HG03039 (cell line): ENCODE measurements at regions not wholly inside any gene's neighbourhood (a gene's known extent, or its start where the extent isn't known, plus 50 kb on each side); places are given as distances from the start of the nearest gene placed in this dataset.

Experiments
- ATAC-seq: cut with Tn5 transposase; IDR thresholded peaks from one replicate; pipeline ENCODE4 v1.9.1; 2021; ENCODE audit warnings: mild to moderate bottlenecking, moderate library complexity; ENCODE audit not compliant: unreplicated experiment

- ATAC-seq: no peak
Observed at GRCh38 chr3:148203297-148204010, 494.2 kb upstream of the AGTR1 start.

- ATAC-seq: no peak
Observed at GRCh38 chr3:148204131-148204530, 493.6 kb upstream of the AGTR1 start.

DNA sequence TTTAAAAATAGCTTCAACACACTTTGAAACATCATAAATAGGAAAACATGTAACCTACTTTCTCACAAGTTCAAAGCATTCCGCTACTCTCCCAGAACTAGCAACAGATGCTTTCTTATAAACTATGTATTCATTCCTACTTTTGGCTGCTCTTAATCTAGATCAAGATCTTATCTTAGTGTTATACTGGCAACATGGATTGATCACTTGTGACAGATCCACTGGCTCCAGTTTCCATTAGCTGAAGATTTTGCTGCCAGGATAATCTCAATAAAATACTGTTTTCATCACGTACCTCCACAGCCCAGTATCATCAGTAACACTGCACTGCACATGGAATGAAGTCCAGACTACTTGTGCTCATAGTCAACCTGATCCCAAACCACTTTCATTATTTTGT is 491.7 kb upstream of the AGTR1 start:
- ATAC-seq: no peak

DNA sequence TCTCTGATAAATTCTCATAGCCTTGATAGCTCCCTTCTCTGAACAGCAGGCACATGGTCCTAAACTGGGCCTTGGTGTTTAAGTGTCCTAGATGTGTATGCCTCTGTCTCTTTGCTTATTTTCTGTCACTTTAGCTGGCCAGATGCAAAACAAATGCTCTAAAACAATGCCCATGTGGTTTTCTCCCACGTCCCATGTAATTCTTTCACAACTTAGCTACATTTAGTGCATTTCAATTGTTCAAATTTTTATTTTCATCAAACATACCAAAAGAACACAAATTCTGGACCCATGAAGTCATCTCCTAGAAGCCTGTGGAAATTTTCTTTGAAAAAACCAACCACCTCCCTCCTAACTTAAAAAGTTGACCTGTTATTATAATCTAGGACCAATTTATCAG is 491.3 kb upstream of the AGTR1 start:
- no peak for ATAC-seq

DNA sequence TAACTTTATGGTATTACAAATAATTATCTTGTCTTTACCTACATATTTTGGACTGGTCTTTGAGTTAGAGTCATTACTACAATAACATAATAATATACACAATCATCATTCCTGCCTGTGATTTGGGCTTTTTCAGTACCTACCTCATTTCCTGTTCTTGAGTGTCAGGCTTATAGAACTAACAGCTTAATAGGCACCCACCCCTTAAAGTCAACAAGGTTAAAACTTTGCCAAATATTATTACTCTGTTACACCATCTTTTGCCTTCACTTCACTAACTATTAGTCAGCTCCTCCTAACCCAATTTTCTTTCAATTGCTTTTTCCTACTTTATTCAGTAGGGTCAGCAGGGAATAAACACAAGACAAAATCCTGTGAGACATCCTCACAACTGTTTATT is 488.7 kb upstream of the AGTR1 start:
- no peak for ATAC-seq

DNA sequence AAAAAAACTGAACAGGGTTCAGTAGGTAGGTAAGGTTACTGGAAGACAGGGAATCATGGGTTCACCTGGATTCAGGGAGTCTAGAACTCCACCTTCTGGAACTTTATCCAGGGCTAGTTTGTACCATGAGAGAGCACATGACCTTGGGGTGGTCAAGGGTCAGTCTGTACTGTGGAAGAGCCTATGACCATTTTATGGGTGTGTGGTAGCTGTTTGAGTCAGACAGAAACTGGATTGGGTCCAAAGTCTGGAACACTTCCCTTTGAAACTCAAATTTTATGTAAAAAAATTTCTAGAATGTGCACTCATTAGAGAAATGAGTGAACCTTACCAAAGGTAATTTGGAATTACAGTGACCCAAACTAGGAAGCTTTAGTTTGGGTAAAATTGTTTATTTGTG is 486.0 kb upstream of the AGTR1 start:
- ATAC-seq: no peak

GRCh38 chr3:148214705-148215104 is 483.0 kb upstream of the AGTR1 start:
- no peak for ATAC-seq

- ATAC-seq: no peak
Observed at GRCh38 chr3:148217317-148217716, 480.4 kb upstream of the AGTR1 start.

- ATAC-seq: no peak
Observed at GRCh38 chr3:148218222-148218621, 479.5 kb upstream of the AGTR1 start.

- ATAC-seq: no peak
Observed at GRCh38 chr3:148219999-148220398, 477.7 kb upstream of the AGTR1 start.

GRCh38 chr3:148221303-148221702 is 476.4 kb upstream of the AGTR1 start:
- no peak for ATAC-seq

- no peak for ATAC-seq
Observed at GRCh38 chr3:148223266-148223665, 474.4 kb upstream of the AGTR1 start.

- ATAC-seq: no peak
Observed at GRCh38 chr3:148226246-148226645, 471.5 kb upstream of the AGTR1 start.

DNA sequence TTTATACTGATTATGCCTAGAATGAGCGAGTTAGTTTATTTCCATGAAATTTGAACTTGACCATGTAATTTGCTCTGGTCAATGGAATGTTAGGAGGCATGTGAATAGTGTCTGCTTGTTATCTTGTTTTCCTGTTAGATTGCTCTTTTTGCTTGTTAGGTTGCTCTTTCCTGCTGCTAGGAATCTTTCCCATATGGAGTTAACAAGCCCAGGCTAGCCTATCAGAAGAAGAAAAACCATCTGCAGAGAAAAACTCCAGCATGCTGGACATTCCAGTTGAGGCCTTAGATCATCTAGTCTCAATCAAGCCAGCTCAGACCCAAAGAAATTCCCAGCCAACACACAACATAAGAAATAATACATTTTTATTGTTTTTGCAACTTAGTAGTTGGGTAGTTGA is 470.2 kb upstream of the AGTR1 start:
- no peak for ATAC-seq

- ATAC-seq: peak; percentile 74
Observed at GRCh38 chr3:148229107-148229506, 468.6 kb upstream of the AGTR1 start.

- no peak for ATAC-seq
Observed at GRCh38 chr3:148230473-148230872, 467.2 kb upstream of the AGTR1 start.

- no peak for ATAC-seq
Observed at GRCh38 chr3:148232389-148232788, 465.3 kb upstream of the AGTR1 start.

DNA sequence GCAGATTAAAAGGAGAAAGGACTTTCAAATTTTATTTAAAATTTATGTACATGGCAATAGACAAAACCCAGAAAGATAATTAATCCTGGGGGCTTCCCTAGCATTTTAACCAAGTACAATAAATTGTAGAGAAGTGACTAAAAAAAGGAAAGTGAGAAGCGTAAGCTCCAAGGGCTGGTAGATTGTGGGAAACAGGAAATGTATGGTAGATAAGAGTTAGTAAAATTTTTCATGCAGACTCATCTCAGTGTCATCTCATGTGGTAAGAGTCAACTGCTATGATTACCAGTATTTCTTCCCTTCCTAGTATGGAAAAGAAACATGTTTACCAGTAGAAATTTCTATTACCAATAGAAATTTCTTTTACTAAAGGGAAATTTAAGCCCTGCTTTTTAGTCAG is 464.3 kb upstream of the AGTR1 start:
- ATAC-seq: no peak

DNA sequence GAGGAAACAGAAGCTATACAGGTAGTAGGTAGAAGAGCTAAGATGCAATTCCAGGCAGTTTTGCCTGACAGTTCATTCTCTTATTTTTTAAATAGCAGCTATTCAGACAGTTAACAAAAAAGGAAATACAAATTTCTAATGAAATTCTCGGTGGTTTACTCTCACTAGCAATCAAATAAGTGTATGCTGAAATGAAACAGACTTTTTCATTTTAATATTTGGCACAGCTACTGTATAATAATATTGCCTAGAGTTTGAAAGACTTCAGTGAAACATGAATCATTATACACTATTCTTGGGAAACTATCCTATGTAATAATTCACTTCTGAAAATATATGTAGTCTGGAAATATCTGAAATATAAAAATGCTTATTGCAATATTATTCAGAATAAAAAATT is 463.2 kb upstream of the AGTR1 start:
- ATAC-seq: no peak

GRCh38 chr3:148235566-148235965 is 462.1 kb upstream of the AGTR1 start:
- no peak for ATAC-seq

GRCh38 chr3:148238421-148238821 is 459.3 kb upstream of the AGTR1 start:
- ATAC-seq: no peak

GRCh38 chr3:148240351-148240750 is 457.4 kb upstream of the AGTR1 start:
- ATAC-seq: no peak

DNA sequence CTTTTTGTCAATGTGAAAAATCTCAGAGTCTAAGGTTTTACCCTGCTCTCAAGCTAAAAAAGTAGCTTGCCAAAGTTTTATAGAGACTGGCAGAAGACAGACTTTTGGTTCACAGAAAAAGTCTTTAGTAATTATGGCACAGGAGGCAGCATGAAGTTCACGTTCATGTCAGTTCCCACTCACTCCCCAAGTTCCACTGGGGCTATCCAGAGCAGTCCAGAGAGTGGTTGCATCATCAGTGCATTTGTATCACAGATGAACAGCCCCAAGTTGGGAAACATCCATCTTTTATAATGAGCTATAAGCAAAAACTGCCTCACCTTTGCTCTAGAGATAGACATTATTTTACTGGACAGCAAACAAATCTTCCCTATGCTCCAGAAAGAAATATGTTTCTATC is 454.1 kb upstream of the AGTR1 start:
- ATAC-seq: no peak
